ENCODE measurements at regions not wholly inside any gene's neighbourhood (a gene's known extent, or its start where the extent isn't known, plus 50 kb on each side); places are given as distances from the start of the nearest gene placed in this dataset.

DNA sequence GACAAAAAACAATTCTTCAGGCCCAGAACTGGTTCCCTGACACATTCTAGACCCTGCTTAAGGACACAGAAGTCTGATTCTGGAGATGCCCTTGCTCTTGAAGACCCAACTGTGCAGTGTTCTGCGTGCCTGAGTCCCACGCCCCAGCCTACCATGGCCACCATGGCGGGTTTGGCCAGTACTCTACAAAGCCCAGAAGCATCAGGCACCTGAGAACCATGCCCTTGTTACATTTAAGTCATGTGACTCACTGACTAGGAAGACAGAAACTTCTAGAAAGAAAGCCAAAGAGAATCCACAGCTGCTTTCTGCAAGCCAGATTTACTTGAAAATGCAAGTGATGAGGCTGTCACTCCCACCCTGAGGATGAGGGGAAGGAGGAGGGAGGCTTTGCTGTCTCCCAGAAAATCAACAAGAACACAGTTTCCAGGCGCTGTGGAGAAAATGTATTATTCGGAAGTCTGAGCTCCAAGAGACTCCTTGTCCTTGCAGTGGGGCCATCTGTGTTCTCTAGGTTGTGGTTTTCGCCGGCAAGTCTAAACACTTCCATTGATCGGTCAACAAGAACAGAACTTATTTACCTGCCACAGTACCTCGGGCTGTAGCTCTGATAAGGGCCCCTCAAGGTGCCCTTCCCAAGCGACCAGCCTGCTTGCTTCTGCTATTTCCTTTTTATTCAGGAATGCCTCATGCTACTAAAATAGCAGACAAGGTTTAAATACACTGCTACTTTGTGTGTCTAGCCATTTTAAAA lies 81.3 kb upstream of the DMRT1 start:
- intact Hi-C loops (cut with DNase I), result no loop called here
- peaks cover 19% of the 10 kb centered on the region for H3K4me1 ChIP-seq
- TF ChIP-seq CTCF (IDR thresholded peaks at IDR 0.05), result no peak
- H3K27ac ChIP-seq, result no peak overlapping the region
- no peak overlapping the region for H3K4me3 ChIP-seq
- no peak for ATAC-seq
- no peak for DNase-seq
- no peaks in the 10 kb centered on the region for H3K9me3 ChIP-seq
- no peaks in the 10 kb centered on the region for H3K36me3 ChIP-seq
- no peaks in the 10 kb centered on the region for H3K27me3 ChIP-seq (ENCODE audit: low read depth)

GRCh38 chr9:761176-761792 lies 80.2 kb upstream of the DMRT1 start:
- DNase-seq (no peak), ATAC-seq (peak; percentile 52 to 62)
- Histone ChIP-seq H3K27ac (no peak overlapping the region), H3K36me3 (no peaks in the 10 kb centered on the region), H3K4me3 (no peak overlapping the region), H3K4me1 (peaks cover 10% of the 10 kb centered on the region), H3K27me3 (ENCODE audit: low read depth) (no peaks in the 10 kb centered on the region), H3K9me3 (no peaks in the 10 kb centered on the region)
- no peak for TF ChIP-seq CTCF (IDR thresholded peaks at IDR 0.05)
- intact Hi-C loops (cut with DNase I), result no loop called here

DNA sequence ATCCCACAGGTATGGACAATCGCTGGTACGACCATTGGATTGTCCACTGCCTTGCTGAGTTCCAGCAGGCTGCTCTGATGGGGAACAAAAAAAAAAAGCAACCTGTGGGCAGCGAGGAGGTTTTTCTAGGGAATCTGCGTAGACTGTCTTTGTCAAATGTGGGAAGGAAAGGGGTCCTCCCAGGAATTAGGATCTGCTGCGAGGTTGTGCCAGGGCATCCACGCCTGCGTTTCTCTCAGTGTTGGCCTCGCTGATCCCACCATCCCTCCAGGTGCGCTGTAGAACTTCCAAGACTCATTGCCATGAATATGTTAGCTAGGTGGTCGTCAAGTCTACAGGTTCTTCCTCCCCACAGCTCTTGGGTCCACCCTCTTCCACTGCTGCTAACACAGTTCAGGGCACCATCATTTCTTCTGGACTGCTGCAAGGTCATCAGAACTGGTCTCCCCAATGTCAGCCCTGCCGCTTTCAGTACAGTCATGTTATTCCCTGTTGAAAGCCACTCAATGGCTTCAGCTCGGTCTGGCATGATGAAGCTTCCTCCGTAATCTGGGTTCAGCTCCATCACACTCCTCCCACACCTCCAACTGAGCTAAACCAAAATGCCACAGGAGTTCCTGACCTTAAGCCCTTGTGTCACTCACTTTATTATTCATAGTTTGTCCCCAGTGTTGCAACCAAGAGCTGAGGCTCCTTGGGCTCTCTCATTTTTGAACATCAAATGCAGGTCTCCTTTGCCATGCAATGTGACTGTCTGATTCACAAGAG lies 79.5 kb upstream of the DMRT1 start:
- Histone ChIP-seq H3K9me3 (no peaks in the 10 kb centered on the region), H3K27ac (no peak overlapping the region), H3K27me3 (ENCODE audit: low read depth) (no peaks in the 10 kb centered on the region), H3K4me3 (no peak overlapping the region), H3K4me1 (peaks cover 8% of the 10 kb centered on the region), H3K36me3 (no peaks in the 10 kb centered on the region)
- DNase-seq (no peak), ATAC-seq (no peak)
- intact Hi-C loops (cut with DNase I), result no loop called here
- TF ChIP-seq CTCF (IDR thresholded peaks at IDR 0.05), result no peak

- no peak for TF ChIP-seq CTCF (IDR thresholded peaks at IDR 0.05)
- Histone ChIP-seq H3K9me3 (no peaks in the 10 kb centered on the region), H3K4me1 (no peaks in the 10 kb centered on the region), H3K36me3 (no peaks in the 10 kb centered on the region), H3K4me3 (peak overlapping the region; percentile 17), H3K27me3 (ENCODE audit: low read depth) (no peaks in the 10 kb centered on the region), H3K27ac (no peak overlapping the region)
- DNase-seq (no peak), ATAC-seq (no peak)
- intact Hi-C loops (cut with DNase I), result no loop called here
These were observed 77.8 kb upstream of the DMRT1 start for GRCh38 chr9:763692-764091.

- no peaks in the 10 kb centered on the region for H3K27me3 ChIP-seq (ENCODE audit: low read depth)
- no peaks in the 10 kb centered on the region for H3K4me1 ChIP-seq
- TF ChIP-seq CTCF (IDR thresholded peaks at IDR 0.05), result peak; percentile 85
- peak overlapping the region; percentile 17 for H3K4me3 ChIP-seq
- ATAC-seq (peak; percentile 91), DNase-seq (peak; percentile 63)
- no peaks in the 10 kb centered on the region for H3K36me3 ChIP-seq
- no peaks in the 10 kb centered on the region for H3K9me3 ChIP-seq
- intact Hi-C loops (cut with DNase I), result no loop called here
- no peak overlapping the region for H3K27ac ChIP-seq
These were observed 77.4 kb upstream of the DMRT1 start for GRCh38 chr9:764105-764524.

Measured in lower lobe of right lung (tissue), 2 donors.